ENCODE measurements at regions not wholly inside any gene's neighbourhood (a gene's known extent, or its start where the extent isn't known, plus 50 kb on each side); places are given as distances from the start of the nearest gene placed in this dataset.

- TF ChIP-seq POLR2A (IDR thresholded peaks at IDR 0.05) (no peak), CTCF (IDR thresholded peaks at IDR 0.05) (no peak)
These were observed 570.6 kb downstream of the PCDH17 start for GRCh38 chr13:58202099-58202498.
